ENCODE measurements at regions not wholly inside any gene's neighbourhood (a gene's known extent, or its start where the extent isn't known, plus 50 kb on each side); places are given as distances from the start of the nearest gene placed in this dataset.

DNA sequence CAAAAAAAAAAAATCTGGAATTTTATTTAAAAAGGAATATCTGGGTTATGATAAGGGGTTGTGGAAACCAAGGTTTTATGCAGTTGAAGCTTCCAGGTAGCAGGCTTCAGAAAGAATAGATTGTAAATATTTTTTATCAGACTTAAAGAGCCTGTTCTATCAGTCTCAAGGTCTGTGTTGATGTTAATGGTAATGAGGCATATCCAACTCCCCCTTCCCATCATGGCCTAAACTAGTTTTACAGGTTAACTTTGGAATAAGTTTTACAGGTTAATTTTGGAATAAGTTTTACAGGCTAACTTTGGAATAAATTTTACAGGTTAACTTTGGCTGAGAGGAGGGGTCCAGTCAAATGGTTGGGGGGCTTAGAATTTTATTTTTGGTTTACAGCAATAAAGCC, 92.4 kb downstream of the CD24 start:
- TF ChIP-seq POLR2A (IDR thresholded peaks at IDR 0.05) (no peak), CTCF (IDR thresholded peaks at IDR 0.05) (no peak)

Data from Peyer's patch (tissue), 4 donors.